ENCODE measurements at regions not wholly inside any gene's neighbourhood (a gene's known extent, or its start where the extent isn't known, plus 50 kb on each side); places are given as distances from the start of the nearest gene placed in this dataset.

- BruUV-seq (replicated peaks): no TSS peak
- TF ChIP-seq TCF7 (IDR thresholded peaks at IDR 0.05; ENCODE audit: borderline replicate concordance) (no peak), ZNF431 (CRISPR knock-in tag; IDR thresholded peaks at IDR 0.05) (no peak), FIP1L1 (IDR thresholded peaks at IDR 0.05; ENCODE audit: low read depth, low read length, poor library complexity, severe bottlenecking) (no peak), CREM (IDR thresholded peaks at IDR 0.05; ENCODE audit: low read depth) (no peak), ETV6 (IDR thresholded peaks at IDR 0.05; ENCODE audit: borderline replicate concordance in 1 of 2, low read depth in 2 of 2, low read length in 1 of 2) (no peak), ETV6 (CRISPR knock-in tag; IDR thresholded peaks at IDR 0.05; ENCODE audit: borderline replicate concordance) (no peak), MCM3 (IDR thresholded peaks at IDR 0.05) (no peak), THRAP3 (IDR thresholded peaks at IDR 0.05; ENCODE audit: borderline replicate concordance) (no peak), ELK1 (CRISPR knock-in tag; IDR thresholded peaks at IDR 0.05) (no peak), TFAP4 (CRISPR knock-in tag; IDR thresholded peaks at IDR 0.05; ENCODE audit: borderline replicate concordance) (no peak), STAT5B (CRISPR knock-in tag; IDR thresholded peaks at IDR 0.05) (no peak), CHD1 (IDR thresholded peaks at IDR 0.05; ENCODE audit: low read length) (no peak), HLTF (IDR thresholded peaks at IDR 0.05) (no peak), ZNF146 (CRISPR knock-in tag; IDR thresholded peaks at IDR 0.05; ENCODE audit: unreplicated experiment) (no peak), CLOCK (CRISPR knock-in tag; IDR thresholded peaks at IDR 0.05; ENCODE audit: borderline replicate concordance) (no peak)
Observed at GRCh38 chr20:12265662-12266061, 348.0 kb downstream of the BTBD3 start.

More at GRCh38 chr20:12265662-12266061, 348.0 kb downstream of the BTBD3 start:
- H4K20me1 ChIP-seq (replicated peaks; ENCODE audit: control insufficient read depth, insufficient read depth, low read length): no peaks in the 10 kb centered on the region
- H3K9me3 ChIP-seq (replicated peaks; ENCODE audit: control insufficient read depth, insufficient read depth, low read depth, low read length): no peaks in the 10 kb centered on the region
- ChIA-PET CTCF (ENCODE audit: low intra/inter-chr PET ratio) (no interaction called here), POLR2A (interaction anchor here (0.6 kb wide), 1 partner anchor 356 kb away, joined by 3 read pairs; no protein-coding TSS in a partner anchor)
- H3K9me1 ChIP-seq (ENCODE audit: control insufficient read depth, insufficient read depth, low read length): no peaks in the 10 kb centered on the region
- intact Hi-C loops (cut with micrococcal nuclease): no loop called here
- H3K9ac ChIP-seq (ENCODE audit: insufficient read depth in 1 of 2, low read depth in 2 of 2, low read length in 2 of 2): no peak overlapping the region
- H2AFZ ChIP-seq (ENCODE audit: low read depth, low read length): no peak overlapping the region
- no peaks in the 10 kb centered on the region for H3K4me1 ChIP-seq (replicated peaks in 1 of 2; ENCODE audit: control insufficient read depth in 2 of 2, insufficient read depth in 2 of 2, low read length in 2 of 2)
- FAIRE-seq (no peak), ATAC-seq (no peak), DNase-seq (ENCODE audit: extremely low read depth in 1 of 4, low spot score in 3 of 4) (no peak)
- H3K27ac ChIP-seq (ENCODE audit: extremely low read depth, low read depth, low read length): no peak overlapping the region
- H3K79me2 ChIP-seq (ENCODE audit: control insufficient read depth, insufficient read depth, low read length): no peaks in the 10 kb centered on the region
- H3K4me2 ChIP-seq (ENCODE audit: insufficient read depth, low read length): no peak overlapping the region
- H3K27me3 ChIP-seq (ENCODE audit: control insufficient read depth in 2 of 2, insufficient read depth in 2 of 2, low read length in 2 of 2): no peaks in the 10 kb centered on the region
- WGBS (ENCODE audit: insufficient coverage, low coverage, missing lambda C conversion rate): 0% methylated on average over 3 of the region's 8 CpGs
- in situ Hi-C loops (cut with MboI): no loop called here
- H3K4me3 ChIP-seq: no peak overlapping the region
- no peaks in the 10 kb centered on the region for H3K36me3 ChIP-seq (ENCODE audit: control insufficient read depth, insufficient read depth, low read length)
